NCI-H524 (cell line): ENCODE measurements at regions not wholly inside any gene's neighbourhood (a gene's known extent, or its start where the extent isn't known, plus 50 kb on each side); places are given as distances from the start of the nearest gene placed in this dataset.
"Not testable (repeated sequence)": the region's sequence is repeated elsewhere in the genome, so short reads cannot be mapped to it uniquely, and the experiment has no call there.

Source experiments
- DNase-seq, 2 experiments: peaks; one replicate each; lab custom pipeline; 2025; lab: John Stamatoyannopoulos, UW

DNA sequence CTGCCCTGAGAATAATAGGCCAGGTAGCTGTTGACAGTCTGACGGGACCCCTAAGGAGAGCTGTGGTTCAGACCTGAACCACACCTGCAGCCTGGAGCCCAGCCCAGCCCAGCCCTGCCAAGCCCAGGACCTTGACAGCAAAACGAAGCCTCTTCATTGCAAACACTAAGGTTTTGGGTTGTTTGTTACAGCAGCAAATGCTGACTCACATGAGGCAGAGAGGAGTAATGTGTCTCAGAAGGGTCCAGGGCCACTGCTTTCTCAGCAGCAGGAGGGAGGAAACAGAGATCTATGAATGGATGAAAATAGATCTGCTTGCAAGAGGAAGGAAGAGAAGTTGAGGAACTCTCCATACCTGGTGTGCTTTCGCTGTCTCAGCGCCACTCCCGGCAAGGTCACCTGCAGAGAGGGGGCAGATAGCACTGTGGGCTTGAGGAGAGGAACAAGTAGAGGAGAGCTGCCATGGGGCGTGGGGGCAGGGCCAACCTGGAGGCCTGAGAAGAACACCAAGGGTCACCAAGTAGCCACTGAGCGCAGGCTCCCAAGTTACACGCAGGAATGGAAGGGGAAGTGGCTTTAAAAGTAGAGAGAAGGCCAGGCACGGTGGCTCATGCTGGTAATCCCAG is 127.2 kb downstream of the ZNF281 start:
- DNase-seq, result no peak

DNA sequence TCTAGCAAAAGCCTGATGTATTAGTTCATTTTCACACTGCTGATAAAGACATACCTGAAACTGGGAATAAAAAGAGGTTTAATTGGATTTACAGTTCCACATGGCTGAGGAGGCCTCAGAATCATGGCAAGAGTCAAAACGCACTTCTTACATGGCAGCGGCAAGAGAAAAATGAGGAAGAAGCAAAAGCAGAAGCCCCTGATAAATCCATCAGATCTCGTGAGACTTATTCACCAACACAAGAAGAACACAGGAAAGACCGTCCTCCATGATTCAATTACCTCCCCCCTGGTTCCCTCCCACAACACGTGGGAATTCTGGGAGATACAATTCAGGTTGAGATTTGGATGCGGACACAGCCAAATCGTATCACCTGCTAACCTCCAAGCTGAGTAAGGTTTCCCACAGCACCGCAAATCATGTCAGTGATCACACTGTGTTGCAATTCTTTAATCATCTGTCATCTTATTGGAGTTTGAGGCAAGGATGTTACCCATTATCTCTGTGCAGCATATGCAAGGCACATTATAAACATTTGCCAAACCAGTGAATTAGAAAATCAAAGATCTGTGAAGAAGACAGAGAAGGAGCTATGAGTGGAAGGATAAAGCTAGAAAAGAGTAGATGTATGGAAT is 128.5 kb downstream of the ZNF281 start:
- DNase-seq, result no peak

DNA sequence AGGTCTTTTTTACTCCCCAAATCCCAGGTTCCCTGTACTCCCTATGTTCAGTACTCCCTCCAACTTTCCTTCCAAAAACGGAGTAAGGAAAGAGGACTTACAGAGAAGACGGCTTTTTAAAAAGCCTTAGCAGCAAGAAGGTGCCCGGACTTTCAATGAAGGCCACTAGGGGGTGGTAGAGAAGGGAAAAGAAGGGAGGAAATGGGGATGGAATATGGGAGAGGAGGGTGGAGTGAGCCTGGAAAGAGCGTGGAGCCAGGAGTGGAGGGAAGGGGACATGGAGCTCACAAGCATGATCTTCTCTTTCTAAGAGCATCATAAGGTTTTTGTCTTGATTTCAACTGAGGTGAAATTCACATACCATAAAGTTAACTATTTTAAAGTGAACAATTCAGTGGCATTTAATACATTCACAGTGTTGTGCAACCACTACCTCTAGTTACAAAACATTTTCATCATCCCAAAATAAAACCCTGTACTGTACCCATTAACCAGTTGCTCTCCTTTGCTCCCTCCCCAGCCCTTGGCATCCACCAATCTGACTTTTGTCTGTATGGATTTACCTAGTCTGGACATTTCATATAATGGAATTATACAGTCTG is 129.9 kb downstream of the ZNF281 start:
- DNase-seq, result peak; percentile 27 to 49

DNA sequence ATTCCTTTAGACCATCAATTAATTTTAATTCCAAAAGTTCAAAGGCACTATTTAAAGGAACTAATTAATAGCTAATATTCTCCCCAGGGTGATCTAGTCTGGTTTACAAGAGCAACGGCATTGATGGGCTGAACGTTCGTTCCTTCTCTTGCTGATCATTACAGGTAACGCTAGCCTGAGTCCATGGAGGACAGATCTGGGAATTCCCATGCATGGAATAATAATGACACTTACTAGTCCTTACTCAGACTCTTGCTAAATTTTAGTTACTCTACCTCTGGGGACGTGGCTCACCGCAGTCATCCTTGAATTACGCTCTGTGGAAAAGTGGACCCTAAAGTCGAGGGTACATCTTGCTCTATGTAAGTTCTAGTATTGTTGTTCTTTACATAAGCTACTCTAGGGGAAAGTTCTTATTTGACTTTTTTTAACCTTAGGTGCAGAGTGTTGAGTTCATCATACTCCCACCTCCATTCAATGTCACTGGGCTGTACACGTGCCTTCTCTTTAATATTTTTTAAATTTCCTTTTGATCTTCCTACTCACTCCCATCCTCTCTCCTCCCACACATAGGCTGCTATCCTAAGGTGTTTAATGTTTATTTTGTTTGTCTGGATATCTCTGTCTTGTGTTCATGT is 133.9 kb downstream of the ZNF281 start:
- DNase-seq, result no peak

DNA sequence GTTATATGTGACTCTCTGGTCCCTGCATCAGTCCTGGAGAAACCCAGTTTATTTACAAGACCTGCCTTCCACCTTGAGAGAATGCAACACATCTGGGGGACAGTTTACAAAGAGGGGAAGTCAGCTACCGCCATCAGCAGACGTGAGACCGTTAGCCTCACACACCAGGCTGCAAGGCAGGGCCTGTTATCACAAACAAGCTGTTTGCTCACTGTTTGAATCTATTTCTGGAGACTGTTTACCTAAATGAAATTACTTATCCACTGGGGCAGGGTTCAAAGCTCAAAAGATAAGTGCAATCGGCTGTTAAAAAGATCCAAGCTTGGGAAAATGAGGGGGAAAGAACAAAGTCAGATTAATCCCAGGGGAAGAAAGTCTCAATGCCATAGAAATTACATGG is 134.4 kb downstream of the ZNF281 start:
- DNase-seq, result no peak

DNA sequence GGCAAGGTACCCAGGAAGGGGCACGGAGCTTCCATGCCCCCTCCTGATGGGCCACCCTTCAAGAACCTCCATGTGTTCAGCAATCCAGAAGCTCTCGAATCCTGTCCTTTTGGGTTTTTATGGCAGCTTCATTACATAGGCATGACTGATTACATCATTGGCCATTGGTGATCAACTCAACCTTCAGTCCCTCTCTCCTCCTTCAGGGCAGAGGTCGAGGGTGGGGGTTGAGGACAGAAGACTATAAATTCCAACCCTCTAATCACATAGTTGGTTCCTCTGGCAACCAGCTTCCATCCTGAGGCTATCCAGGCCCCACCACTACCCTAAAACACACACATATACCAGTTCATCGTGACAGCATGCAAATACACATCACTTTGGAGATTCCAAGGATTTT is 135.7 kb downstream of the ZNF281 start:
- no peak for DNase-seq

DNA sequence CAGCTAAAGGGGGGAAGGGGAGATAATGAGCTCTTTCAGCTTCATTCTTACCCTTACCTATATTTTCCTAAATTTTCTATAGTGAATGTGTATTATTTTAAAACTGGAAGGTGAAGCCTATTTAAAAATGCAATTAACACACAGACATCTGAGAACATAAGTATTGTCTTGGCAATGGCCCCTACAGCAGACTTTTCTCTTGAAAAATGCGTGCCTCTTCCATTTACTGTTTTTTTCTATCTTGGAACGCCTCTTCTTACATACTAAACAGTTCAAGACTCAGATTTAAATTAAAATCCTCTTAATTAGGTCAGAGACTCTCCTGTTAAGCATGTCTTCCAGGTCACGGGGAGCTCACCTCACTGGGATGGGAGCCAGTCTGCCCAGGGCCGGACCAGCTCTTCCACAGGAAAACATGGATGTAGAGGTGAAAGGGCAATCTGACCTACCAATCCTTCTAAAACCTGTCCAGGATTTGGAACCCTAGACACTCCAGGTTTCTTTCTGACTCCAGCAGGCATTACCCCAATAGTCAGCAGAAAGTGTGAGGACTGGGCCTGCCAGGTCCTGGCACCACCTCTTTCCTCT is 137.3 kb downstream of the ZNF281 start:
- DNase-seq, result no peak

DNA sequence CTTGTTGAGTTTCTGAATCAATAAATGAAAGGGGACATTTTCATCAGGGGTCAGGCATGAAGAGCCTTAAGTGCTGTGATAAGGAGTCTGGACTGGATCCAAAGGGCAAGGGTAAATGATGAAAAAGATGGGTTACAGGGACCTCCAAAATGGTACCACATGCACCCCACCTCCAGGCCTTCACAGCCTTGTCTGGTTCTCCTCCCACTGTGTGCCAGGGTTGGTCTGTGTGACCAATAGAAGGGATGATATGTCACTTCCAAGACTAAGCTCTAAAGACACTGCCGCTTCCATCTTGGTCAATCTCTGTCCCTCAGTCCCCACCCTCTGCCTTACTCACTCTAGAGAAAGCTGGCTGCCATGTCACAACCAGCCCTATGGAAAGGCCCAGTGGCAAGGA is 140.6 kb downstream of the ZNF281 start:
- no peak for DNase-seq

DNA sequence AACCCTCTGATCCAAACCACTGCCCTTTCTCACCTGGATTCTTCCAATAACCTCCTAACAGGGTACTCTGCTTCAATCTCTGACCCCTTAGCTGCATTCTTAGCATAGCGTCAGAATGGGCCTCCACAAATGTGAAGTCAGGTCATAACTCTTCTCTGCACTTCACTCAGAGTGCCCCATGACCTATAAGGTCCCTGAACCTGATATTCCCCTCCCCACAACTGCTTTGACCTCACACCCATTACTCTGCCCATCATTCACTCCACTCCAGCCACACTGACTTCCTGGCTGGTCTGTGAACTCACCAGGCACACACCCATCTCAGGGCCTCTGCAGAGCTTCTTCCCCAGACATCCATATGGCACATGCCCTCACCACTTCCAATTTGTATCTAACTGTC is 141.9 kb downstream of the ZNF281 start:
- DNase-seq, result no peak

DNA sequence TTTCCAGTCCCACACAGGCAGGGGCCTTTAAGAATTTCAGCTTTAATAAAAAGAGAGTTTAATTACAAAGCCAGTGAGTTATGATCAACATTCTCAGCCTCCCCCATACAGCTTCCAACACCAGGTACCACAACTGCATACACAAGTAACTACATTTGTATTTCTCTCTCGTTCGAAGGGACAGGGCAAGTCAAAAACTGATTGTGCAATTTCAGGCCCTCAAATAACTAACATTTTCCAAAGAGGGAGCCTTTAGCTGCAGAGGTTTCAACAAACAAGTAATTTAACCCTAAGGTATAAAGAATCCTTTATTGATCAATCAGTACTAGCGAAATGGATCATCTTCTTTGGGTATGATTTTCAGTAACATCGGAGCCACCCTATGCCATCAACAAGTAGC is 142.4 kb downstream of the ZNF281 start:
- no peak for DNase-seq

DNA sequence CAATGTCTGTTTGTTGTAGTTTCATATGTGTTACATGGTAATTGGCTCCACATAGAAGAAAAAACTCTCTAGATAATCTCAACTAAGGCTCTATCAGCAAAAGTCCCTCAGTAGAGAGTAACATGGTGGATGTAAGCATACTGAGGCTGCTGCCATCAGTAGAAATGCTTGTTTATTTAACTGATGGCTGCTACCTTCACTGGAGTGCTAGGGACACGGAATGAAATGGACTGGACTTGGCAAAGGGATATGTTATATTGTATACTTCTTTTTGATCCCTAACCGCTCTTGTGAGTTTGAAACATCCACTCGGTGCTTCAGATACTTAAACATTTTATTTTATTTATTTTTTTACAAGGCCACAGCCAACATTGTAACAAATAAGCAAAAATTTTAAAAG is 143.0 kb downstream of the ZNF281 start:
- DNase-seq, result no peak

DNA sequence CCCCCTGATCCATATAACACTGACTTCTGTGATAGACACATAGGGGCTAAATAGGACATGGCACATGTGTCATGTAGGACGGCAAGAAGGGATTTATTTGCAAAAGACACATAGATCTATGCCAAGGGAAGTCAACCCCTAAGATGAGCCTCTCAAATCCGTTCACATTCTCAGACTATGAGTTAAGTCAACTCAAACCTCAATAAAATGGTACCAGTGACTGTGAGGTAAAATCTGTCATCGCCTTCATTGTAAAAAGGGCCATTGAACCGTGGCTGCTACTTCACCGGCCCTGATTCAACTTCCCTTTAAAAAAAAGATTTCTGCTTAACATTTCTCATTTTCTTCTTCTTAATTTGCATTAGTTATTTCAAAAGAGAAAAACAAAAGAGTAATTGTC is 144.0 kb downstream of the ZNF281 start:
- no peak for DNase-seq

DNA sequence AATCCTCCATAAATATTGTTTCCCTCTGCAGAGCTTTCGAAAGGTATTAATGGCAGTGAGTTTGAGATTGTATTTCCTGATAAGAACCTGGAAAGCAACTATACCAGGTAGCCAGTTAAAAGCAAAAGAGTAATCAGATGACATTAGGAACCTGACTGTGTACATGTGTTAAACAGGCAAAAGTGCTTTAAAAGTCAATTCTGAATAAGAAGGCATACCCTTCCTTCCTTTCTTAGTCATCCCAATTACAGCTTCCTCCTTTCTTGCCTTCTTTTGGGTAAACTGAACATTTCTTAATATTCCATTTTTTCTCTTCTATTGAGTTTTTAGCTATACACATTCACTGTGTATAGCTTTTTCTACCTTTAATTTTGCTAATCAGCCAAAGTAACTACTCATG is 144.7 kb downstream of the ZNF281 start:
- no peak for DNase-seq

DNA sequence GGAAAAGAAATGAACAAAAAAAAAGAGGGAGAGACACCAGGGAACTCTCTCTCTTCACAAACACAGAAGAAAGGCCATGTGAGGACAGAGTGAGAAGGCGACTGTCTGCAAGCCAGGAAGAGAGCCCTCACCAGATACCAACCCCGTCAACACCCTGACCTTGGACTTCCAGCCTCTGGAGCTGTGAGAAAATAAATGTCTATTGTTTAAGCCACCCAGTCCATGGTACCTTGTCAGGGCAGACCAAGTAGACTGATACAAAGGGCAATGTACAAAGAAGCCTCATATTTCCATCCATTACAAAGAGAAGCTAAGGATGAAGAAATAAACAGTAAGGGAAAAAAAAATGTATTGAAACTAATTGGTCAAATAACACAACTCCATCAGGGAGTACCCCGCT is 146.6 kb downstream of the ZNF281 start:
- DNase-seq, result no peak

DNA sequence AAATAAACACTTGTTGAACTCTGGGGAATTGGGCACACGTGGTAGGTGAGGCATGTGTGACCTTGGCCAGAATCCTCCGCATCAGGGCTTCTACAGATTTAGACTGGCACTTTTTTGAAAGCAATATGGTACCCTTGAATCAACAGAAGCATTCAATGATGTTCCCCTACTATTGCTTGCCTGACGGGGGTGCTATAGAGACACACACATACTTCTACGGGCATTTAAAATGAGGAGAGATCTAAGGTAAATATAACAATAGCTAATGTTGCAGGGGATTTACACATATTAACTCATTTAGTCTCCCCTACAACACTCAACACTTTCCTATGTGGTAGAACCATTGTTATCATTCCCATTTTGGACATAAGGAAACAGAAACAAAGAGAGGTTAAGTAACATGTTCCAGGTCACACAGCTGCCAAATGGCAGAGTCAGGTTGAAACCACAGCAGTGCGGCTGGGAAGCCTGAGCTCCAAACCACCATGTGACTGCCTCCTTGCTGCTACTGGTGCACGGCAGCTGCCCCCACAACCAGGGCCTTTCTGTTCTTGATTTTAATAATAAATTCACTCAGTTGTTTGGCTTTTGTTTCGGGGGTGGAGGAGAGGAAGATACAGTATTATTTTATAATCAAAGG is 147.4 kb downstream of the ZNF281 start:
- no peak for DNase-seq

DNA sequence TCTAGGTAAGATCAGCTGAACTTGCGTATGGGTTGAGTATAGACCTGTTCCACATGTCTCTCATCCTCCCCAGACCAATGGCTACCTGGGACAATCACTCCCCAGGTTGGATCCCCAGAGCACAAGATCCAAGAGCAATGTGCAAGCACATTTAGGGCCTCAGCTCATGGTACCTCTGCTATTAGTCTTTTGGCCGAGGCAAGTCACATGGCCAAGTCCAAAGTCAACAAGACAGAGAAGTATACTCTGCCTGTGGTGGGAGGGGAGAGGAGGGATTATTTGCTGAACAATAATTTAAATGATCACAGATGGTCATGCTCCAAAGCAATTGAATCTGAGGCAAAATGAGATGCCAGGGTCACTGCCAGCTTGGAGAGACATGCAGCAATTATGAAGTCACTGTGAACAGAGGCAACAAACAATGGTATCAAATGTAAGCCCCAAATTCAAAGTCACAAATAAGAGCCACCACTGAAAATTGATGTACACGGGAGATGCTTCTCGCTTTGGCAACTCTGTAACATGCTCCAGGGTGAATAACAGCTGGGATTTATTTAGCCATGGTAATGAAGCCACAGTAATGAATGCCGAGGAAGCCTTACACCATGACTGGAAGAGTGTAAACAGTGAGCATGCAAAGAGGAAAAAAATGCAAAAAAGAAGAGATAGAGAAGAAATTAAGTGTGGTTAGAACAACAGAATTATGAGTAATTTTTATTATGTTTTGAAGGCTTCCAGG is 149.1 kb downstream of the ZNF281 start:
- DNase-seq, result peak in 1 of 2 experiments; percentile 49

DNA sequence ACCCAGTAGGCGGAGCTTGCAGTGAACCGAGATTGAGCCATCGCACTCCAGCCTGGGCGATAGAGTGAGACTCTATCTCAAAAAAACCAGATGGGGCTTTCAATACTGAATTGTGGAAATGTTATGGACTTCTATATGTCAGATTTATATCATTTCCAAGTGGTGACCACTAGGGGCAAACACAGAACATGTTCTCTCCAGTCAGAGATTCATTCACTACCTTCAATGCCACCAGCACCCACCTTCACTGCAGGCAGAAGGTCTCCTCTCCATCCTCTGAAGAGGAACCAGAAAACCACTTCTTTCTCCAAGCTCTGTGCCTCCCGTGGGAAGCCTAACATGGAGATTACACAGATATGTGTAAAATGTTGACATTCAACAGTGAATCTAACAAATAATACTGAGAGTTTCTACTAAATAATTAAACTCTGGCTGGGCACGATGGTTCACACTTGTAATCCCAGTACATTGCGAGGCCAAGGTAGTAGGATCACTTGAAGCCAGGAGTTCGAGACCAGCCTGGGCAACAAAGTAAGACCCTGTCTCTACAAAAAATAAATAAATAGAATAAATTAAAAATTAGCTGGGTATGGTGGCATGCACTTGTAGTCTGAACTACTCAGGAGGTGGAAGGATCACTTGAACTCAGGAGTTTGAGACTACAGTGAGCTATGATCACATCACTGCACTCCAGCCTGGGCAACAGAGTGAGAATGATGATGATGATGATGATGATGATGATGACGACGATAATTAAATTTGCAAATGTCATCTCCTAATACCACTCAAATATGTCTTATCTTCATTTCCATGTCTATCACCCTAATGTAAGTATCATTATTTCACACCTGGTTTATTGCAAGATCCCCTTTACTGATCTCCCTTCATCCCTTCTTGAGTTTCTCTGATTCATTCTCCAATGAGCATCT is 151.1 kb downstream of the ZNF281 start:
- peak in 1 of 2 experiments; percentile 27 for DNase-seq

DNA sequence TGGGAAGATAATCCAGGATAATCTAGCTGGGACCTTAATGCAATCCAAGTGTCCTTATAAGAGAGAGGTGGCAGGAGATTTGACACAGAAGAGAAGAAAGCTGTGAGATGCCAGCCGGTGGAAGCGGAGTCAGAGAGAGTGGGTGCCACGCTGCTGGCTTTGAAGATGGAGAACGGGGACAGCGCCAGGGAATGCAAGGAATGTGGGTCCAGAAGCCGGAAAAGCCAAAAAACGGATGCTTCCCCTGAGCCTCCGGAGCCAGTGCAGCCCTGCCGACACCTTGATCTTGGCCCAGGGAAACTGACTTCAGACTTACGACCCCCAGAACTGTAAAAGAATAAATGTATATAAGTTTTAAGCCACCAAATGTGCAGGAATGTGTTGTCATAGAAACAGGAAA is 152.6 kb downstream of the ZNF281 start:
- peak; percentile 36 to 81 for DNase-seq

DNA sequence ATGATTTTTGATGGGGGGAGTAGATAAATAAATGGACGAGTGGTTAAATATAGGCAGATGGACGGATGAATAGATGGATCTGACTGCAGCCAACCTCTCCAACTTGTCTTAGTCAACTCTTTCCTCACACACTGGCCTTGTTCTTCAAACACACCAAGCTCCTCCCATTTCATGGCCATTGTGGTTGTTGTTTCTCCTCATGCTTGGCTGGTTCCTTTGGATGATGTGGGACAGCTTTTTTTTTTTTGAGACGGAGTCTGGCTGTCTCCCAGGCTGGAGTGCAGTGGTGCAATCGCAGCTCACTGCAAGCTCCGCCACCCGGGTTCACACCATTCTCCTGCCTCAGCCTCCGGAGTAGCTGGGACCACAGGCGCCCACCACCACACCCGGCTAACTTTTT is 155.2 kb downstream of the ZNF281 start:
- not testable (repeated sequence) for DNase-seq

DNA sequence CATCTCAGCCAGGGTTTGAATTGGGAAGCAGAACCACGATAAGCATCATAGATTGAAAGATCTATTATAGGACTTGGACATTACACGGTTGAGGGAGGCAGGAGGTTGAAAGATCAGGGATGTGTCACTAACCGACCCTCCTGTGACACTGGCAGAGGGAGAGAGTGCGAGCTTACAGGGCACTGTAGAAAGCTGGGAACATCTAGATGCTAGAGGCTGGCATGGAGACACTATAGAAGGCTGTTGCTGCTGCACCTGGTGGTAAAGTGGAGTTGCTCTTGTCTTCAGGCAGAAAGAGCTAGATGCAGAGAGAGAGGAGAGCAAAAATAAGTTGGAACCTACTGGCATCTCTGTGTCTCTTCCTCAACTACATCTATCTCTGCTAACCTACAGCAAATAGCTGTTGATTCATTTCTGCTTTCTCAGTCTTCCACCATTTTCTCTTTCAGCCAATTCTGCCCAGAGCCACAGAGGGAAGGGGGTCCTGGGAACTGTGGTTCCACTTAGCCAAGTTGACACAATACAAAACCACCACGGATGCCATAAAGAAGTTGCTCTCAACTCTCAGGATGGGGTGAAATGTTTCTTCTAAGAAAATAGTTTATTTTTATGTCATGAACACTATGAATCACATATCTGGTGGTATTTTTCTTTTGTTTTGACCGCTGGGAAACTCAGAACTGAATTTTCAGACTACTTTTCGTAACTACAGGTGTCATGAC is 155.9 kb downstream of the ZNF281 start:
- no peak for DNase-seq
